WTC11 (cell line): ENCODE measurements at regions not wholly inside any gene's neighbourhood (a gene's known extent, or its start where the extent isn't known, plus 50 kb on each side); places are given as distances from the start of the nearest gene placed in this dataset.

ENCODE experiments used
- NR3C1 ChIP-seq: sonication (generic); formaldehyde crosslinking; conservative IDR thresholded peaks from 2 replicates; pipeline ENCODE4 v1.8.1; 2023; ENCODE audit warnings: low read depth, mild to moderate bottlenecking, missing genetic modification reagents
- TF ChIP-seq, protein P1 (sequence below): fragments of 250-450 bp; sonication (Bioruptor Pico); IDR thresholded peaks from 2 replicates; pipeline ENCODE4 v1.9.0; 2021; ENCODE audit warnings: moderate library complexity, mild to moderate bottlenecking, inconsistent platforms, borderline replicate concordance

DNA sequence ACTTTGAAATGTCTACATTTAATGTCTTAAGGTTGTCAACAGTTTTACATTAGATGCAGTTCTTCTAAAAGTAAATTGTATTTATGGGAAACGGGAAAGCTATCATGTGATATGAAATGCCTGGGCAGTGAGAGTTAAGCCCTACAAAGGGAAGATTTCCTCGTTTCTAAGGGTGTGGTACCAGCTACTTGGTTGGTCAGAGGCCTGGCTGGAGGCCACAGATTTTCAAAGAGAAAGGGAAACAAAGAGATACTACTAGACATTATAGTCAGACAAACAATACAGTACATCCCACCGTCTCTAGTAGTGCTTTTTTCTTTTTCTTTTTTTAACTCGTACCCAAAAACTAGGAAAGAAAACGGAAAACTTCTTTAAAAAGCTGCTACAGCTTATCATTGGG is 467.8 kb downstream of the PCDH7 start:
- TF ChIP-seq NR3C1 (CRISPR knock-in tag) = no peak
- TF ChIP-seq, protein P1, sequence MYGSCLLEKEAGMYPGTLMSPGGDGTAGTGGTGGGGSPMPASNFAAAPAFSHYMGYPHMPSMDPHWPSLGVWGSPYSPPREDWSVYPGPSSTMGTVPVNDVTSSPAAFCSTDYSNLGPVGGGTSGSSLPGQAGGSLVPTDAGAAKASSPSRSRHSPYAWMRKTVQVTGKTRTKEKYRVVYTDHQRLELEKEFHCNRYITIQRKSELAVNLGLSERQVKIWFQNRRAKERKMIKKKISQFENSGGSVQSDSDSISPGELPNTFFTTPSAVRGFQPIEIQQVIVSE (CRISPR knock-in tag) = no peak
